ENCODE measurements at regions not wholly inside any gene's neighbourhood (a gene's known extent, or its start where the extent isn't known, plus 50 kb on each side); places are given as distances from the start of the nearest gene placed in this dataset.
"Not testable (repeated sequence)": the region's sequence is repeated elsewhere in the genome, so short reads cannot be mapped to it uniquely, and the experiment has no call there.

DNA sequence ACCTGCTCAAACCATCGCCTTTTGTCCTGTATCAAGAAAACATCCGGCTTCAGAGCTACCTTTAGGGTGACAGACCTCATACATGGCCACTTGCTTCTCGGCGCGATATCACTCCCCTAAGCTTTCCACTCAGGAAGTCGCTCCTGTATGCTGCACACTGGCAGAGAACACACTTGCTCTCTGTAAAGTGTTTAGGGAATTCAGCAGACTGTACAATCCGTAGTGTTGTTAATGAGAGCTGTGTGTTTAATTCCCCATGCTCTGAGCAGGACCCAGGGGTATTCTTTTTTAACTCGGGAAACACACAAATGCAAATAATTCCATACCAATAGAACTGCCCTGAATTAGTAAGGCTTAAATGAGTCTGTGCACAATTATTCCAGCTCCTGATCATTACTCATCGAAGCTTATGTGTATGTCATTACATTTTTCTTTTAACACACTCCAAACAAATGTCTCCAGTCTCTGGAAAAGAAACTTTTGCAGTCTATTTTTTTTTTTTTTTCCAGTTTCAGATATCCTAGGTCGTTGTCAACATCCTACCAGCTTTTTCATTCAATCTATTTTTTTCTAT, 338.7 kb upstream of the ARID1B start:
- no peak for DNase-seq

DNA sequence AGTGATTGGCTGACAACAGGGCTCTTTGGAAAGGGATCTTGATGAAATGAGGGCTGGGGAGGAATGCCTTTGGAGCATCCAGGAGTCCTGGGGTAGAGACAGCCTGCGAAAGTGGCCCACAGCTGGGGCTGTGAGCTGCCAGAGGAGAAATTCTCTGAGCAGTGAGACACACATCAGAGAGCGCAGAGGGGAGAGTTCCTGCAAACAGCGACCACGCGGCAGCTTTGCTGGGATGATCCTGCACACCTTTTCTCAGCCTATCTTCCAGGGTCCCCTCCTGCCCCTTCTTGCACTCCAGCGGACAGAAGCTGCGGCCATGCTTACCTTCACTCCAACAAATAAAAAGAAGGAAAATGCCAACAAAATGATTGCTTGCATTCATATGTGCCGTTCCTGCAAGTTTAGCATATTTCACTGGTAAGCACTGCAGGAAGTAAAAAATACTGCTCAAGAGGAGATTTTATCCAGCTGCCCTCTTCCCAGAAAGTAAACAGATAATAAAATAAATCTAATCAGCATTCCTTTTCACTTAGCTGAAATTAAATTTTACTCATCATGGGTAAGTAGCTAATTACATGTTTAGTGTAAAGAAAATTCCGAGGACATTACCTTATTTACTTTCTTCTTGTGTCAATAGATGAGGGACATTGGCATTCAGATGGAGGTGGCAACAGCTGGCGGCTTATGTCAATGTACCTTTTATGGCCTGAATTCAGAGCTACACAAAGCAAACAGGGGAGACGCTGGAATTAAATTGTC, 339.9 kb upstream of the ARID1B start:
- DNase-seq = no peak

DNA sequence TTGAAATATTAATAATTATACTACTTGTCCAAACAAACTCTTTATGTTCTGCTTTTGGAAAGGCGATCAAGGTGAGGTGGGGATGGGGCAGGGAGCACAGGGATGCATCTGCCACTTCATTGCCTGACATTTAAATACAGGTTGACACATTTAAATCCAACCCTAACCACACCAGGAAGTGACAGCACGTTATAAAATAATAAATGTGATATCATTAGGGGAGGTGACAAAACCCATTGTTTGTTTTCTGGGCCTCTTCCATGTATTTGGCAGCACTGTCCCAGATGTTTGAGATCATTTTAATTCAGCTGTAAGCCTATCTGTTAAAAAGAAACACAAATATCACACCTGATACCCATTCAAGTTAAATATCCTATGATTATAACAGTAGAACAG, 342.4 kb upstream of the ARID1B start:
- no peak for DNase-seq

DNA sequence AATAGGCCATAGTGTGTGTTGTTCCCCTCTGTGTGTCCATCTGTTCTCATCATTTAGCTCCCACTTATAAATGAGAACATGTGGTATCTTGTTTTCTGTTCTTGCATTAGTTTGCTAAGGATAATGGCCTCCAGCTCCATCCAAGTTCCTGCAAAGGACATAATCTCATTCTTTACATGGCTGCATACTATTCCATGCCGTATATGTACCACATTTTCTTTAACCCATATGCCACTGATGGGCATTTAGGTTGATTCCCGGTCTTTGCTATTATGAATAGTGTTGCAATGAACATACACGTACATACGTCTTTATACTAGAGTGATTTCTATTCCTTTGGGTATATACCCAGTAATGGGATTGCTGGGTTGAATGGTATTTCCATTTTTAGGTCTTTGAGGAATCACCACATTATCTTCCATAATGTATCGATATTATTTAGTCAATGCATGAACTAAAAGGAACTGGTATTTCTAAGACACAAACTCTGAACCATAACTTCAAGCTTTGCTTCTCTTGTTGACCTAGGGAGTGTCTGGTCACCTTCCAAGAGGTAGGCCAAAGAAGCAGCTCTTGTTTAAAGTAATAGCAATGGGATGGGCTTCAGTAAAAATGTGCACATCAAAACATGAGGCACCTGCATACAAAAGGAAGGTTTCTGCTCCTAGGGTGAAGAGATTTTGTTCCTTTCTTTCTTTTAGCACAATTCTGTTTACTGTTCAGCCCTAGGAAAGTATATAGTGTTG, 343.0 kb upstream of the ARID1B start:
- no peak for DNase-seq

DNA sequence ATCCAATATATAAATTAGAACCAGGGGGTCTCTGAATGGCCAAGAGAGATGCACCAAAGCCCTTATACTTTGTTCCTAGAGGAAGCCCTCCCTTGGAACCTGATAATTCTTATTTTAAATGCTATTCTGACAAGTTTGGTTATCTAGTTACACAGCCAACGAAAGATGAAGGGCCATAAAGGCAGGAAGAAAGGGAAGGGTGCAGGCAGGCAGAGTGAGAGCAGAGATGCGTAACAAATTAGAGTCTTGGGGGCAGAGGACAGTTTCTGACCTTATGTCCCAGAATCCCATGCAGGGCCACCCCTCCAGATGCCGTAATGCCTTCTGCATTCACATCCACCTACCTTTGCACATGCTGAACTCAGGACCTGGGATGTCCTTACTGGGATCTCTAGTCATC, 344.6 kb upstream of the ARID1B start:
- no peak for DNase-seq

DNA sequence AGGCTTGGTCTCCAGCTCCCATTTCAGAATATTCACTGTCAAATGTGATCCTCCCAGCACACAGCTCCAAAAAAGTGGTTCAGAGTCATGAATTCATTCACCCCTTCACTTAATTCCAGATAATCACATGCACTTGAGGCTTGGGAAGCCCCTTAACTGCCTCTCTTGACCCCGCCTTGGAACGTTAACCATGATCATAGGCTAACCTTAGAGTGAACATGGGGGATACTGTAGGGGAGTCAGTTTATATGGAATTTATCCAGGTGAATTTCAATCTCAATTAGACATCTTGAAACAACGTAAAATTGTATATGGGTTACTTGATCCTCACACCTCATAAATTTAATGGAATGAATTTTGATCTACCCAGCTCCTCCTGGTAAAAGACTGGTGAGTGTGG, 346.8 kb upstream of the ARID1B start:
- no peak for DNase-seq

DNA sequence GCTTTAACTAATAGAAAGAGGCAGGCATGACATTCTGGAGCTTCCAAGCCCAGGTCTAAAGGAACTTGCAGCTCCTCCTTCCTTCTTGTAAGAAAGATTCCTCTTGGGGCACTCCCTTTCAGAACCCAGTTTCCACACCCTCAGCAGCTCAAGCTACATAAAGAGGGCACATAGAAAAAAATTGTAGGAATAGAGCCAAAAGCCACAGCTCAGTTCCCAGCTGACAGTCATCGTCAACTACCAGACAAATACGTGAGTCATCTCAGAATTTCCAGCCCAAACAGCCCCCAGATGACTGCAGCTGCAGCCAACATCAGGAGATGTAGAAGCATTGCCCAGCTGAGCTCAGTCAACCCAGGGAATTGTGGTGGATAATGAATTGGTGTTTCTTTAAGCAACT, 349.8 kb upstream of the ARID1B start:
- no peak for DNase-seq

DNA sequence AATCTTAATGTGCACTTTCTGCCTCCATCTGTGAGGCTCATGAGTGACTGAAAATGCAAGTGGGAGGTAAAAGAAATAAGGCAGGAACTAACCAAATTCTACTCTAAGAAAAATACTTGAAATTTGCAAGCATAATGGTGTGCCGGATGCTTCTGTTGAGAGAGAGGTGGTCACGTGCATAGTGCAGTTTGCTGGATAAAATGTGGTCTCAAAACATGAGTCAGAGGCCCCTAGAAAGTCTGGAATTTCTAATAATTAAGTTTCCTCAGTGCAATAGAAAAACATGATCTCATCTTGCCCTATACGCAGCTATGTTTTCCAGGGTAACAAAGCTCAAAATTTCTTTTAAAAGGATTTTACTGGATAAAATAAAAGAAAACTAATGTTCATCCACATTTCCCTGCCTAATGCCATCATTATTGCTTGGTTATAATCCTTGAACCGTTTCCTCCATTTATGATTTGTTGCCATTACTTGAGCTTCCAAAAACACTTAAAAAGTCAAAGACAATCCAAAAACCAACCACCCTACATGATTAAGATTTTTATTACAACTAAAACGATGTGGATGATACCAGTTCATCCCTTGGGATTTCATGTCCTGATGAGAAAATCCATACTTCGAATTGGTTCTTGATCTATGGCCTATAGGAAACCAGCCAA, 351.7 kb upstream of the ARID1B start:
- no peak for DNase-seq

DNA sequence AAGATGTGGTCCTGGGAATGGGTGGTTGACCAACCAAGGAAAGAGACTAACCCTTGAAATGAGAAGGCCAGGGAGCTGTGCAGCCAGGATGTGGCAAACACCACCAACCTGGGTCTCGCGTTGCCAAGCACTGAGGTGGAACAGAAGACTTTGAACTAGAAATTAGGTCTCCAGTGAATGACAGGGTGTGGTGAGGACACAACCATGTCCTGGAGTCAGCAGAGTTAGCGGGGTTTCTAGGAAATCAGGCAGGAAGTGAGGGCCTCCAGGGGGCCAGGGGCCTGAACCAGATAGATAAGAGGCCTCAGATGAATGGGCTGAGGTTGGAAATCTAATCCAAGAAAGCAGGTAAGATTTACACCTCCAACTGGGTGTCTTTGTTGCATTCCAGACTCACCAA, 353.3 kb upstream of the ARID1B start:
- no peak for DNase-seq

DNA sequence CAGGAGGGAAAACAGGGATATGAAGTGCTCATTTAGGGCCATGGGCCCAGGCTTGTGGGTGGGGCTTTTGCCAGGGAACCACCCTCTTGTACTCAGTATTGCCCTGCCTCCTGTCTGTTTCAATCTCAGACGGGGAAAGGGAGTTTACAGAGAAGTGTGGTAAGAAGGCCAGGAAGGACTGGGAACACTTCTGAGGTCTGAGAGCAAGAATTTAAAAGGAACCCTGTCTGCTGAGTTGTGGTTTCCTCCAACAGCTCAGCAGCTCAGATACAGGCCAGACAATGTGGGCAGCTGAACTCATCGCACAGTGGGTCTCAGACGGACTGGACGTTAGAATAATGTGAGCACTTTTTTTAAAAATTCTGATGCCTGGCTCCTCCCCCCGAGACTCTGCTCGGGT, 354.1 kb upstream of the ARID1B start:
- DNase-seq = no peak

DNA sequence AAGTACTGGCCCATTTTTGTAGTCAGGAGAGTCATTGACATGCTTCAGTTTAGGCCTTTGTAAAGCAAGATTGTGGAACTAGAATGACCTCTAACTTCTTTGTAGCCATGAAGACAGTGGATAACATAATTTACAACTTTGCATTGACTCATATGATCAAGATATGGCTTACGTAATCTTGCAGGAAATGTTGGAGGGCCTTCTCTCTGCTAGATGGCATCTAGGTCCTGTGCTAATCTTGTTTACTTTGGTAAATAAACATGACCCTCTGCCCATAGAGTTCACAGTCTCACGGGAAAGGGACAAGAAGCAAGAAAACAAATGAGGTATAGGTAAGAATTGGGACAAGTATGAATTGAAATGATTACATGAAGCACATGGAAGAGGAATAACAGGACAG, 355.2 kb upstream of the ARID1B start:
- DNase-seq = no peak

DNA sequence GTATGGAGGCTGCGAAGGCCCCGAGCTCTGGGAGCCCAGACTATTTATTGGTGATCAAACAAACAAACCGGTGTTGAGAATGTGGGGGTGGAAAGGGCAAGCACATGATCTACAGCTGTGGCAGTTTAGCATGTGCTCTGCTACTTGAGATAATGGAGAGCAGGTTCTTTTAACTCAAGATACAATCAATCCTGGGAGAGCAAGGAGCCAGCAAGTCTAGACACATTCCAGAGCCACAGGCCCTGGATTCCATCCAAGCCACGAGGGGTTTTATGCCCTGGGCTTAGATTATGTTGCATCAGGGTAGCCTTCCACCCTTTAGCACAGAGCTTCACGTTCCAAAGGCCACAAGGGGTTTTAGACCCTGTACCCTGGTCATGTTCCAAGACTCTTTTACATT, 355.9 kb upstream of the ARID1B start:
- DNase-seq = not testable (repeated sequence)

DNA sequence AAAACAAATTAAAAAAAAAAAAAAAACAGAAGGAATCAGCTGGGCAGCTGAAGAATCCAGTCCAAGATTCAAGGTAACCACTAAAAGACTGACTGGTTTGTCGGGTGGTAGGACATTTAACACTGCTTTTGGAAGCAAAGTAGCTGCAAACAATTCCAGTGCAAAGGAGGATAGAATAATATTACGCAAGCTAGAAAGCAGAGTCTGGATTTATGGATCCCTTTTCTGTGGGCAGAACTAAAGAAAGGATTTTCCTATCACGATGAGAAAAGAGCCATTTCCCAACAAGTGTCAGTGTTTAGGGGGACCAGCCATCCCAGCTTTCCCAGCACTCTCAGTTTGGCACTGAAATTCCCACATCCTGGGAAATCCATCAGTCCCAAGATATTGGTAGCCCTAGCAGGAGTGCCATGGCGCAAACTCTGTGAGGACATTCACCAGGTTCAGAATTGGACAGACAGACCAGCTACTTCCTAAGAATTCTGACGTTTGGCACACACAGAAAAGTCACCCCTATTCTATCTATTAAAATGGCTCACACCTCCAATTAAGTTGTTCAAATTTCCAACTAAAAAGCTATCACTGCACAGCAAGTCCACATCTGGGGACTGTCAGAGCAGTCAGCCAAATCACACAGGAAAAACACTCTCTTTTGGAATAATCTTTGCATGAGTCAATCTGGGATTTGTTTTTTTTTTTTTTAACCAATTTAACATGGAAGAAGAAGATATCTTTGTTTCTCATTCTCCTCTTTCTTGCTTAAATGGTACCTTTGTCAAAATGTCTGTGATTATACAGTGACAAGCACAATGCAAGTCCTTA, 356.8 kb upstream of the ARID1B start:
- no peak for DNase-seq

DNA sequence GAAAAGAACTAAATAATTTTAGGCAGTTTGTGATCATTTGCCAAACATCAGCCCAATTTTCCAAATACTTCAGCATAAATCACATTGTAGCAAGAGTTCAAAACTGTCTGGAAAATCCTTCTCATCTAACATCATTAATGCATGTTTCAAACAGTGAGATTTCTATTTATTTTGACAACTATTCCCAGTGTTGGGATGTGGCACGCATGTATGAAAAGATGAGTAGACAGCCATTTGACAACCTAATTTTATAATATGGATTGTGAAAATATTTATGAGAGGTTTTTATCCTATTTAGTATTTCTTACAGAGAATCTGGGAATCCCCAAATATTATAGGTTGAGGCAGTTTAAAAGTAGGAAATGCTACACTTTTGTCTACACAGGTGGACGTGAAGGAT, 357.6 kb upstream of the ARID1B start:
- DNase-seq = no peak

DNA sequence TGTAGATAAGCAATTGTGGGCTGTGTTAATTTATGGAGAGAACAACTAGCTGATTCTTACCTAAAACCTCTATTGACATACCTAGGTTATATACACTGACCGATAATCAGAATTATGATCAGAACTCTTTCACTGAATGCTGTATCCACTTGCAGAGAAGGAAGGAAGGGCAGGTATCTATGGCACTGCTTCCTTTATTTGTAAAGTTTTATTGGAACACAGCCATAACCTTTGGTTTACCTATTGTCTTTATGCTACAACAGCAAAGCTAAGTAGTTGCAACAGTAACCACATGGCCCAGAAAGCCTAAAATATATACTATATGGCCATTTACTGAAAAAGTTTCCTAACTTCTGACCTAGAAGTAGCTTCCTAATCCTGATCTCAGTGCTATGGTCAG, 358.9 kb upstream of the ARID1B start:
- no peak for DNase-seq

DNA sequence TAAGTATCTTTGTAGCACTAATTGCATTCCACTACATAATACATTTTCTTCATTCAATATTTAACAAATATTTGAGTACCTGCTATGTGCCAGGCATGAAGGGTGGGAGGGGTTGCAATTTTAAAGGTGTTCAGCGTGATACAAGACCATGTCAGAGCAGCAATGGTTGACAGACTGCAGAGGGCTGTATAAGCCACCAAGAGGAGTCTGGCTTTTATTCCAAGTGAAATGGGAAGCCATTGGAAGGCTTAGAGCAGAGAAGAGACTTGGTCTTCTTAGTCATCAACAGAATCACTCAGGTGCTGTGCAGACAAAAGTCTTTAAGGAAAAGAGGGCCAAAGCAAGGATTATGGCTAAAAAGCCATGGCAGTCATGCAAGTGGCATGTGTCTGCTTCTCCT, 360.8 kb upstream of the ARID1B start:
- DNase-seq = no peak

DNA sequence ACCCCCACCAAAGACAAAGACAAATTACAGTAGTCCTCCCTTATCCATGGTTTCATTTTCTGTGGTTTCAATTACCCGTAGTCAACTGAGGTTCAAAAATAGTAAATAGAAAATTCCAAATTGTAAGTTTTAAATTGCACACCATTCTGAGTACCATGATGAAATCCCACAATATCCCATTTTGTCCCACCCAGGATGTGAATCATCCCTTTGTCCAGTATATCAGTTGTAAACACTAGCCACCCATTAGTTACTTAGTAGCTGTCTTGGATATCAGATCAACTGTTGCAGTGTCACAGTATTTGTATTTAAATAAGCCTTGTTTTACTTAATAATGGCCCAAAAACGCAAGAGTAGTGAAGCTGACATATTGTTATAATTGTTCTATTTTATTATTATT, 364.0 kb upstream of the ARID1B start:
- no peak for DNase-seq

DNA sequence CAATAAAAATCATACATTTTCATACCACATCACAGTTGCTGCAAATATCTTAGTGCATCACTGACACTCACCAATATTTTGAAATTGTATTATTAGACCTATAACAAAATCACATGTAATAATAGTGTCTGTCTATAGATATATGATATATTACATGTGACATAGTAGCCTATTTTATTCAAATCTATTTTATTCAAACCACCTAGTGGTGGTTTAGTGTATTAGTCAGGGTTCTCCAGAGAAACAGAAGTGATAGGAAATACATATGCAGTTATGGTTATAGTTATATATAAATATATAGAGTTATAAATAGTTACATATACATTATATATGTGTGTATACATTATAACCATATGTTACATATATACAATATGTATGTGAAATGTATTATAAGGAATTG, 366.5 kb upstream of the ARID1B start:
- DNase-seq = no peak

DNA sequence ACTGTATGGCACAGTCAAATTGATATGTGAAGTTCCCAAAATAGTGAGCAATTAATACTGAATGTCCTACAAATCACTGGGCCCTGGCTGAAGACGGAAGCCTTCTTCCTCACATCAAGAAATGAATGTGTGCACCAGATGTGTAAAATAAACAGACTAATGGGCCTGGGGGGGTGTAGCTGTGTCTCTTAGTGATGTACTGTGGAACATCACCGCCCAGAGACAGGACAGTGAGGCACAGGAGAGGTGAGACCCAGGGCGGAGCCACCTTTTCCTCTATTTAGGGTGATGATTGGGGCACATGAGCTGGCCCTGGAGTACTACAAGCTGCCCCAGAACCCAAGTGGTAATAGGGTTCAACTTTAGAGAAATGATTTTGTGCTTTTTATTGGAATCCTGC, 368.5 kb upstream of the ARID1B start:
- DNase-seq = no peak

DNA sequence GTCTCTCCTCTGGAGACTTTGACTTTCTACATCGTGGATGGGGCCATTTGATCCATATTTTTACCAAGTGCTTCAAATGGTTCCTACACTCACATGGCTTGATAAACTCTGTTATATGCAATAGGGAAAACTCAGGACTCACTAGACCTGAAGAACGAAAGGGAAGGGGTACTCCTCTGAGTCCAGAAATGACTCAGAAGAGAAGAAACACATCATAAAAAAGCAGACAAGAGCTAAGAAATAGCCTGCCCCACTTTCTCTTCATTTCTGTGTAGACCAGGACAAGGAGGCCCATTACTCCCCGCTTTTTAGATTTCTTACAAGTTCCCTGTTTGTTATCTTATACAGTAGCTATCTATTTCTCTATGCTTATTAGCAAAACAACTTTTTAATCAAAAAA, 369.8 kb upstream of the ARID1B start:
- no peak for DNase-seq

DNA sequence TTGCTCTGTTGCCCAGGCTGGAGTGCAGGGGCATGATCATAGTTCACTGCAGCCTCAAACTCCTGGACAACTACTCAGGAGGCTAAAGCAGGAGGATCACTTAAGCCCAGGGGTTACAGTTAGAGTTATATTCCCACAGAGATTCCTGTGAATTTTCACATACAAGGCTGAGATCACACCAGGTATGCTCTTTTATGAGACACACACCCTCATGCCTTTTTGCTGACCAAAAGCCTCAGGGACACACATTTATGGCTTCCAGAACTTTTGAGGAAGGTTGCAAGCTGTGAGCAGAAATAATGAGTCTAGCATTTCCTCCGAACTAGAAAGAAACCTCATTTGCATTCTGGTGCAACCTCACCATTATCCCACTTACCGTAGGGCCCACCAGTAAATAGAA, 370.5 kb upstream of the ARID1B start:
- no peak for DNase-seq

DNA sequence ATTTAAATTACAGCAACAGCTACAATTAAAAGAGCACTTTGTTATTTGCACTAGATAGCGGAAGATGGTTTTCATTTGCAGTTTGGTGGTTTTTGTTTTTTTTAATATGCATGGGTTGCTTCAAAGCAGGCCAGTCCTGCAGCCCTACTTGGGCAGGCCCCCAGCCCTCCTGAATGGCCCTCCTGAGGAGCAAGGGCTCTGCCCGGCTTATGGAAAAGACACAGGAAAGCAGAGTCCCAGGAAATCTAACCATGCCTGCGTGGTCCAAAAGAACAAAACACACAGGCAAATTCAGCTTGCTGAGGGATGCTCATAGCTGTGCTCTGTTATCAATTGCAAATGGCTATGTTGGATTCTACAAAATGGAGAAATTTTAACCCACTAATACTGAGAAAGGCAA, 371.1 kb upstream of the ARID1B start:
- no peak for DNase-seq

DNA sequence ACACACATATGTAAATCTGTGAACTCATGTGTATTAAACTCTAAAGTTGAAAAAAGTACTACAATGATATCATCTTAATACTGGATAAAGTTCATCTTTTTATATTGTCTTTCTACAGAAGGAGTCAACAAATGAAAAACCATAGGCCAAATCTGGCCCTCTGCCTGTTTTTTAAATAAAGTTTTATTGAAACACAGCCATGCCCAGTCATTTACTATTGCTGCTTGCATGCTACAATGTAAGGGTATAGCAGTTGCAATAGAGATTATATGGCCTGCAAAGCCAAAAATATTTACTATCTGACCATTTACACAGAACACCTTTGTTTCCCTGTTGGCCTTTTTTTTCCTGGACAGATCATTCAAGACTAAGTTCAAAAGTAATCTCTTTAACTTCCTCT, 374.6 kb upstream of the ARID1B start:
- DNase-seq = no peak

All from NCI-H1694 (cell line).